ENCODE measurements at regions not wholly inside any gene's neighbourhood (a gene's known extent, or its start where the extent isn't known, plus 50 kb on each side); places are given as distances from the start of the nearest gene placed in this dataset.

DNA sequence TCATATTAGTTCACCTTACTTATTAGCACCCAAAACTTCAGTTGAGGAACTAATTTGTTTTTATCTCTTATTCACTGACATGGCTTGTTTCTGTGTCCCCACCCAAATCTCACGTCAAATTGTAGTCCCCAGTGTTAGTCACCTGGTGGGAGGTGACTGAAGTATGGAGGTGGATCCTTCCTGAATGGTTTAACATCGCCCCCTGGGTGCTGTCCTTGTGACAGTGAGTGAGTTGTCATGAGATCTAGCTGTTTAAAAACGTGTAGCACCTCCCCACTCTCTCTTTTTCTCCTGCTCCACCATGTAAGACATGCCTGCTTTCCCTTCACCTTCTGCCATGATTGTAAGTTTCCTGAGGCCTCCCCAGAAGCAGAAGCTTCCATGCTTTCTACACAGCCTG, 75.0 kb upstream of the HECTD2 start:
- H3K4me1 Mint-ChIP-seq: no peaks in the 10 kb centered on the region
- H3K4me1 ChIP-seq (ENCODE audit: control insufficient read depth in 2 of 2, insufficient read depth in 2 of 2, low read length in 2 of 2): no peaks in the 10 kb centered on the region
- H3K9me3 Mint-ChIP-seq (ENCODE audit: insufficient read depth): no peaks in the 10 kb centered on the region
- H3K9ac ChIP-seq (ENCODE audit: low read length): no peak overlapping the region
- no peak overlapping the region for H3K4me3 Mint-ChIP-seq
- 67% methylated on average over 2 of the region's 3 CpGs for WGBS (ENCODE audit: insufficient coverage)
- H3K27me3 ChIP-seq (replicated peaks in 1 of 4; ENCODE audit: control extremely low read depth in 1 of 4, control insufficient read depth in 3 of 4, insufficient read depth in 4 of 4, low read length in 3 of 4): peaks cover 0 to 2% (median 0%) of the 10 kb centered on the region in 4 experiments
- TF ChIP-seq, protein P1, sequence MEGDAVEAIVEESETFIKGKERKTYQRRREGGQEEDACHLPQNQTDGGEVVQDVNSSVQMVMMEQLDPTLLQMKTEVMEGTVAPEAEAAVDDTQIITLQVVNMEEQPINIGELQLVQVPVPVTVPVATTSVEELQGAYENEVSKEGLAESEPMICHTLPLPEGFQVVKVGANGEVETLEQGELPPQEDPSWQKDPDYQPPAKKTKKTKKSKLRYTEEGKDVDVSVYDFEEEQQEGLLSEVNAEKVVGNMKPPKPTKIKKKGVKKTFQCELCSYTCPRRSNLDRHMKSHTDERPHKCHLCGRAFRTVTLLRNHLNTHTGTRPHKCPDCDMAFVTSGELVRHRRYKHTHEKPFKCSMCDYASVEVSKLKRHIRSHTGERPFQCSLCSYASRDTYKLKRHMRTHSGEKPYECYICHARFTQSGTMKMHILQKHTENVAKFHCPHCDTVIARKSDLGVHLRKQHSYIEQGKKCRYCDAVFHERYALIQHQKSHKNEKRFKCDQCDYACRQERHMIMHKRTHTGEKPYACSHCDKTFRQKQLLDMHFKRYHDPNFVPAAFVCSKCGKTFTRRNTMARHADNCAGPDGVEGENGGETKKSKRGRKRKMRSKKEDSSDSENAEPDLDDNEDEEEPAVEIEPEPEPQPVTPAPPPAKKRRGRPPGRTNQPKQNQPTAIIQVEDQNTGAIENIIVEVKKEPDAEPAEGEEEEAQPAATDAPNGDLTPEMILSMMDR (IDR thresholded peaks at IDR 0.05): no peak
- no peak for TF ChIP-seq EZH2 (IDR thresholded peaks at IDR 0.05; ENCODE audit: borderline replicate concordance, insufficient read depth, low read depth, low read length, poor library complexity, severe bottlenecking)
- H4K20me1 ChIP-seq (ENCODE audit: control insufficient read depth, insufficient read depth, low read length, poor library complexity, severe bottlenecking): no peaks in the 10 kb centered on the region
- ChIA-PET POLR2A (no interaction called here), CTCF (interaction anchor here (0.7 kb wide), 1 partner anchor 349 kb away, joined by 4 read pairs; no protein-coding TSS in a partner anchor)
- no peaks in the 10 kb centered on the region for H3K36me3 ChIP-seq (replicated peaks in 1 of 2; ENCODE audit: control extremely low read depth in 1 of 2, control insufficient read depth in 1 of 2, extremely low read depth in 1 of 2, insufficient read depth in 2 of 2, low read length in 1 of 2)
- no peaks in the 10 kb centered on the region for H3K79me2 ChIP-seq (ENCODE audit: control insufficient read depth, insufficient read depth, low read length)
- no peak overlapping the region for H3K27ac ChIP-seq (ENCODE audit: low read length in 2 of 2)
- H3K27ac Mint-ChIP-seq: no peak overlapping the region
- H3K4me3 ChIP-seq (ENCODE audit: control extremely low read depth in 1 of 5, extremely low read depth in 1 of 5, insufficient read depth in 1 of 5, low read depth in 2 of 5, low read length in 4 of 5): no peak overlapping the region
- H3K4me2 ChIP-seq (replicated peaks; ENCODE audit: low read depth, low read length, poor library complexity, severe bottlenecking): no peak overlapping the region
- intact Hi-C loops (cut with micrococcal nuclease): no loop called here
- peaks cover 6% of the 10 kb centered on the region for H3K27me3 Mint-ChIP-seq
- no peak overlapping the region for H2AFZ ChIP-seq (ENCODE audit: insufficient read depth, low read depth, low read length, poor library complexity, severe bottlenecking)
- ATAC-seq (ENCODE audit: low read depth): no peak
- DNase-seq: no peak
- no peaks in the 10 kb centered on the region for H3K9me3 ChIP-seq (ENCODE audit: control extremely low read depth in 1 of 3, control insufficient read depth in 2 of 3, insufficient read depth in 1 of 3, low read length in 2 of 3)

DNA sequence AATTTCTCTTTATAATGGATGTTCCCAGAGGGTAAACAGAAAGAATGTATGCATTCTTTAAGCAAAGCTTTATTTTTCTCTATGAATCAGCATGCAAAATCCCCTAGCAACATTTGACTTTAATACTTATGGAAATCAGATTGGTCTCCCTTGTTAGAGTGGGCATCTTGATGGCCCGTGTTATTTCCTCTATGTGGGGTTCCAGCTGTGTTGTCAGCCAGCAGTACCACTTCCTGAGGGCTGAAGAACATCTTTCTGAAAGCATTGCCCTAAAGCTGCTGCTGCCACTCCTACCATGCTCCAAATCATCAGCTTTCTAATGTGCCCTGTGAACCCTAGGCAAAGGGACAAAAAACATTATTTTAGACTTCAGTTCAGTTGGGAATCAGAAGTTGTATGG, 70.4 kb upstream of the HECTD2 start:
- ChIA-PET CTCF (no interaction called here), POLR2A (no interaction called here)
- Mint-ChIP-seq H3K4me3 (no peak overlapping the region), H3K27ac (no peak overlapping the region), H3K9me3 (ENCODE audit: insufficient read depth) (no peaks in the 10 kb centered on the region), H3K27me3 (peaks cover 3% of the 10 kb centered on the region), H3K4me1 (no peaks in the 10 kb centered on the region)
- no peaks in the 10 kb centered on the region for H4K20me1 ChIP-seq (ENCODE audit: control insufficient read depth, insufficient read depth, low read length, poor library complexity, severe bottlenecking)
- no peak for ATAC-seq (ENCODE audit: low read depth)
- H3K36me3 ChIP-seq (replicated peaks in 1 of 2; ENCODE audit: control extremely low read depth in 1 of 2, control insufficient read depth in 1 of 2, extremely low read depth in 1 of 2, insufficient read depth in 2 of 2, low read length in 1 of 2): no peaks in the 10 kb centered on the region
- intact Hi-C loops (cut with micrococcal nuclease): no loop called here
- no peaks in the 10 kb centered on the region for H3K9me3 ChIP-seq (ENCODE audit: control extremely low read depth in 1 of 3, control insufficient read depth in 2 of 3, insufficient read depth in 1 of 3, low read length in 2 of 3)
- WGBS (ENCODE audit: insufficient coverage): 0% methylated on average over 1 of the region's 1 CpG
- H3K9ac ChIP-seq (ENCODE audit: low read length): no peak overlapping the region
- TF ChIP-seq, protein P1 (IDR thresholded peaks at IDR 0.05): no peak
- no peak for TF ChIP-seq EZH2 (IDR thresholded peaks at IDR 0.05; ENCODE audit: borderline replicate concordance, insufficient read depth, low read depth, low read length, poor library complexity, severe bottlenecking)
- H3K79me2 ChIP-seq (ENCODE audit: control insufficient read depth, insufficient read depth, low read length): no peaks in the 10 kb centered on the region
- H3K4me1 ChIP-seq (ENCODE audit: control insufficient read depth in 2 of 2, insufficient read depth in 2 of 2, low read length in 2 of 2): no peaks in the 10 kb centered on the region
- no peak overlapping the region for H3K4me2 ChIP-seq (replicated peaks; ENCODE audit: low read depth, low read length, poor library complexity, severe bottlenecking)
- H3K4me3 ChIP-seq (ENCODE audit: control extremely low read depth in 1 of 5, extremely low read depth in 1 of 5, insufficient read depth in 1 of 5, low read depth in 2 of 5, low read length in 4 of 5): no peak overlapping the region
- no peak for DNase-seq
- H2AFZ ChIP-seq (ENCODE audit: insufficient read depth, low read depth, low read length, poor library complexity, severe bottlenecking): no peak overlapping the region
- H3K27ac ChIP-seq (ENCODE audit: low read length in 2 of 2): no peak overlapping the region
- peaks cover 0 to 2% (median 0%) of the 10 kb centered on the region in 4 experiments for H3K27me3 ChIP-seq (replicated peaks in 1 of 4; ENCODE audit: control extremely low read depth in 1 of 4, control insufficient read depth in 3 of 4, insufficient read depth in 4 of 4, low read length in 3 of 4)

Measured in B cell (primary cell).